ENCODE measurements at regions not wholly inside any gene's neighbourhood (a gene's known extent, or its start where the extent isn't known, plus 50 kb on each side); places are given as distances from the start of the nearest gene placed in this dataset.

GRCh38 chrX:39401483-39402110 lies 600.3 kb downstream of the MID1IP1 start:
- H3K4me3 ChIP-seq (ENCODE audit: low read length), result no peak overlapping the region
- no peak for TF ChIP-seq ZNF274 (IDR thresholded peaks at IDR 0.05; ENCODE audit: low read depth, low read length)

- TF ChIP-seq ZNF274 (IDR thresholded peaks at IDR 0.05; ENCODE audit: low read depth, low read length), result no peak
- no peak overlapping the region for H3K4me3 ChIP-seq (ENCODE audit: low read length)
Measured at GRCh38 chrX:39402158-39402557, 600.9 kb downstream of the MID1IP1 start.

- no peak overlapping the region for H3K4me3 ChIP-seq (ENCODE audit: low read length)
- no peak for TF ChIP-seq ZNF274 (IDR thresholded peaks at IDR 0.05; ENCODE audit: low read depth, low read length)
Measured at GRCh38 chrX:39406799-39407198, 605.5 kb downstream of the MID1IP1 start.

- H3K4me3 ChIP-seq (ENCODE audit: low read length), result no peak overlapping the region
- TF ChIP-seq ZNF274 (IDR thresholded peaks at IDR 0.05; ENCODE audit: low read depth, low read length), result no peak
Measured at GRCh38 chrX:39409246-39409917, 608.1 kb downstream of the MID1IP1 start.

- no peak for TF ChIP-seq ZNF274 (IDR thresholded peaks at IDR 0.05; ENCODE audit: low read depth, low read length)
- H3K4me3 ChIP-seq (ENCODE audit: low read length), result no peak overlapping the region
Measured at GRCh38 chrX:39414290-39414854, 613.1 kb downstream of the MID1IP1 start.

GRCh38 chrX:39416547-39417260 lies 615.4 kb downstream of the MID1IP1 start:
- no peak overlapping the region for H3K4me3 ChIP-seq (ENCODE audit: low read length)
- no peak for TF ChIP-seq ZNF274 (IDR thresholded peaks at IDR 0.05; ENCODE audit: low read depth, low read length)

- no peak for TF ChIP-seq ZNF274 (IDR thresholded peaks at IDR 0.05; ENCODE audit: low read depth, low read length)
- no peak overlapping the region for H3K4me3 ChIP-seq (ENCODE audit: low read length)
Measured at GRCh38 chrX:39418254-39418704, 617.0 kb downstream of the MID1IP1 start.

- no peak overlapping the region for H3K4me3 ChIP-seq (ENCODE audit: low read length)
- no peak for TF ChIP-seq ZNF274 (IDR thresholded peaks at IDR 0.05; ENCODE audit: low read depth, low read length)
Measured at GRCh38 chrX:39418731-39419638, 617.7 kb downstream of the MID1IP1 start.

- no peak for TF ChIP-seq ZNF274 (IDR thresholded peaks at IDR 0.05; ENCODE audit: low read depth, low read length)
Measured at GRCh38 chrX:39421006-39421405, 619.7 kb downstream of the MID1IP1 start.

GRCh38 chrX:39425124-39425806 lies 624.0 kb downstream of the MID1IP1 start:
- no peak for TF ChIP-seq ZNF274 (IDR thresholded peaks at IDR 0.05; ENCODE audit: low read depth, low read length)
- no peak overlapping the region for H3K4me3 ChIP-seq (ENCODE audit: low read length)

More at GRCh38 chrX:39421006-39421405, 619.7 kb downstream of the MID1IP1 start:
- H3K4me3 ChIP-seq (ENCODE audit: low read length), result no peak overlapping the region

GRCh38 chrX:39426101-39426500 lies 624.8 kb downstream of the MID1IP1 start:
- TF ChIP-seq ZNF274 (IDR thresholded peaks at IDR 0.05; ENCODE audit: low read depth, low read length), result no peak
- H3K4me3 ChIP-seq (ENCODE audit: low read length), result no peak overlapping the region

GRCh38 chrX:39427492-39427891 lies 626.2 kb downstream of the MID1IP1 start:
- no peak overlapping the region for H3K4me3 ChIP-seq (ENCODE audit: low read length)
- TF ChIP-seq ZNF274 (IDR thresholded peaks at IDR 0.05; ENCODE audit: low read depth, low read length), result no peak

- H3K4me3 ChIP-seq (ENCODE audit: low read length), result no peak overlapping the region
- no peak for TF ChIP-seq ZNF274 (IDR thresholded peaks at IDR 0.05; ENCODE audit: low read depth, low read length)
Measured at GRCh38 chrX:39427906-39428305, 626.6 kb downstream of the MID1IP1 start.
